ENCODE measurements at regions not wholly inside any gene's neighbourhood (a gene's known extent, or its start where the extent isn't known, plus 50 kb on each side); places are given as distances from the start of the nearest gene placed in this dataset.

GRCh38 chr18:10124557-10124956, 210.7 kb downstream of the VAPA start:
- Mint-ChIP-seq H3K36me3 (no peaks in the 10 kb centered on the region), H3K4me1 (peaks cover 0 to 13% (median 6%) of the 10 kb centered on the region in 4 donors), H3K9me3 (peaks cover 0 to 5% (median 0%) of the 10 kb centered on the region in 7 donors), H3K4me3 (no peak overlapping the region), H3K27me3 (no peaks in the 10 kb centered on the region), H3K27ac (no peak overlapping the region)
- DNase-seq (no peak), ATAC-seq (ENCODE audit: low read depth in 2 of 2) (no peak)
- Histone ChIP-seq H3K4me3 (ENCODE audit: low read depth, low read length) (no peak overlapping the region), H3K36me3 (ENCODE audit: control insufficient read depth, insufficient read depth, low read length) (no peaks in the 10 kb centered on the region), H3K27me3 (ENCODE audit: control insufficient read depth, insufficient read depth, low read length) (no peaks in the 10 kb centered on the region), H3K4me1 (ENCODE audit: control insufficient read depth, insufficient read depth, low read length, poor library complexity, severe bottlenecking) (no peaks in the 10 kb centered on the region), H3K27ac (ENCODE audit: insufficient read depth, low read length, poor library complexity, severe bottlenecking) (no peak overlapping the region), H3K9me3 (ENCODE audit: control insufficient read depth in 2 of 2, low read length in 2 of 2) (peaks cover 0 to 2% of the 10 kb centered on the region in 2 experiments)

GRCh38 chr18:10124967-10125366, 211.2 kb downstream of the VAPA start:
- H3K36me3 ChIP-seq (ENCODE audit: control insufficient read depth, insufficient read depth, low read length) = no peaks in the 10 kb centered on the region
- peaks cover 0 to 13% (median 6%) of the 10 kb centered on the region in 4 donors for H3K4me1 Mint-ChIP-seq
- no peaks in the 10 kb centered on the region for H3K27me3 Mint-ChIP-seq
- no peak overlapping the region for H3K27ac ChIP-seq (ENCODE audit: insufficient read depth, low read length, poor library complexity, severe bottlenecking)
- H3K27me3 ChIP-seq (ENCODE audit: control insufficient read depth, insufficient read depth, low read length) = no peaks in the 10 kb centered on the region
- DNase-seq (no peak), ATAC-seq (ENCODE audit: low read depth in 2 of 2) (no peak)
- H3K4me3 Mint-ChIP-seq = no peak overlapping the region
- H3K4me1 ChIP-seq (ENCODE audit: control insufficient read depth, insufficient read depth, low read length, poor library complexity, severe bottlenecking) = no peaks in the 10 kb centered on the region
- H3K9me3 Mint-ChIP-seq = peaks cover 0 to 1% (median 0%) of the 10 kb centered on the region in 7 donors
- no peak overlapping the region for H3K27ac Mint-ChIP-seq
- no peak overlapping the region for H3K4me3 ChIP-seq (ENCODE audit: low read depth, low read length)
- H3K9me3 ChIP-seq (ENCODE audit: control insufficient read depth in 2 of 2, low read length in 2 of 2) = no peaks in the 10 kb centered on the region
- no peaks in the 10 kb centered on the region for H3K36me3 Mint-ChIP-seq

GRCh38 chr18:10127729-10128128, 213.9 kb downstream of the VAPA start:
- Mint-ChIP-seq H3K36me3 (no peaks in the 10 kb centered on the region), H3K4me1 (peaks cover 0 to 11% (median 6%) of the 10 kb centered on the region in 4 donors), H3K9me3 (no peaks in the 10 kb centered on the region), H3K27me3 (peaks cover 12% of the 10 kb centered on the region), H3K4me3 (no peak overlapping the region), H3K27ac (no peak overlapping the region)
- Histone ChIP-seq H3K4me1 (ENCODE audit: control insufficient read depth, insufficient read depth, low read length, poor library complexity, severe bottlenecking) (no peaks in the 10 kb centered on the region), H3K9me3 (ENCODE audit: control insufficient read depth in 2 of 2, low read length in 2 of 2) (no peaks in the 10 kb centered on the region), H3K27me3 (ENCODE audit: control insufficient read depth, insufficient read depth, low read length) (peaks cover 6% of the 10 kb centered on the region), H3K27ac (ENCODE audit: insufficient read depth, low read length, poor library complexity, severe bottlenecking) (no peak overlapping the region), H3K4me3 (ENCODE audit: low read depth, low read length) (no peak overlapping the region), H3K36me3 (ENCODE audit: control insufficient read depth, insufficient read depth, low read length) (no peaks in the 10 kb centered on the region)
- no peak for DNase-seq
- no peak for ATAC-seq (ENCODE audit: low read depth in 2 of 2)

GRCh38 chr18:10128921-10129501, 215.2 kb downstream of the VAPA start:
- Histone ChIP-seq H3K4me3 (ENCODE audit: low read depth, low read length) (no peak overlapping the region), H3K9me3 (ENCODE audit: control insufficient read depth in 2 of 2, low read length in 2 of 2) (no peaks in the 10 kb centered on the region), H3K27me3 (ENCODE audit: control insufficient read depth, insufficient read depth, low read length) (peaks cover 6% of the 10 kb centered on the region), H3K36me3 (ENCODE audit: control insufficient read depth, insufficient read depth, low read length) (no peaks in the 10 kb centered on the region), H3K27ac (ENCODE audit: insufficient read depth, low read length, poor library complexity, severe bottlenecking) (no peak overlapping the region), H3K4me1 (ENCODE audit: control insufficient read depth, insufficient read depth, low read length, poor library complexity, severe bottlenecking) (no peaks in the 10 kb centered on the region)
- Mint-ChIP-seq H3K27me3 (peaks cover 16% of the 10 kb centered on the region), H3K4me1 (peaks cover 0 to 6% (median 0%) of the 10 kb centered on the region in 4 donors), H3K9me3 (peaks cover 0 to 3% (median 0%) of the 10 kb centered on the region in 7 donors), H3K27ac (no peak overlapping the region), H3K36me3 (no peaks in the 10 kb centered on the region), H3K4me3 (no peak overlapping the region)
- no peak for DNase-seq
- ATAC-seq (ENCODE audit: low read depth in 2 of 2) = no peak

- H3K27me3 Mint-ChIP-seq = peaks cover 20% of the 10 kb centered on the region
- no peak overlapping the region for H3K4me3 ChIP-seq (ENCODE audit: low read depth, low read length)
Measured at GRCh38 chr18:10130606-10131005, 216.8 kb downstream of the VAPA start.

GRCh38 chr18:10131081-10131459, 217.3 kb downstream of the VAPA start:
- peaks cover 20% of the 10 kb centered on the region for H3K27me3 Mint-ChIP-seq
- no peaks in the 10 kb centered on the region for H3K36me3 Mint-ChIP-seq
- no peak overlapping the region for H3K4me3 Mint-ChIP-seq
- no peaks in the 10 kb centered on the region for H3K9me3 ChIP-seq (ENCODE audit: control insufficient read depth in 2 of 2, low read length in 2 of 2)
- H3K27ac Mint-ChIP-seq = no peak overlapping the region
- H3K4me3 ChIP-seq (ENCODE audit: low read depth, low read length) = no peak overlapping the region
- no peaks in the 10 kb centered on the region for H3K4me1 ChIP-seq (ENCODE audit: control insufficient read depth, insufficient read depth, low read length, poor library complexity, severe bottlenecking)
- H3K27ac ChIP-seq (ENCODE audit: insufficient read depth, low read length, poor library complexity, severe bottlenecking) = no peak overlapping the region
- no peaks in the 10 kb centered on the region for H3K4me1 Mint-ChIP-seq
- H3K36me3 ChIP-seq (ENCODE audit: control insufficient read depth, insufficient read depth, low read length) = no peaks in the 10 kb centered on the region
- peaks cover 0 to 7% (median 0%) of the 10 kb centered on the region in 7 donors for H3K9me3 Mint-ChIP-seq
- peaks cover 6% of the 10 kb centered on the region for H3K27me3 ChIP-seq (ENCODE audit: control insufficient read depth, insufficient read depth, low read length)
- no peak for ATAC-seq (ENCODE audit: low read depth in 2 of 2)
- no peak for DNase-seq

More at GRCh38 chr18:10130606-10131005, 216.8 kb downstream of the VAPA start:
- Histone ChIP-seq H3K36me3 (ENCODE audit: control insufficient read depth, insufficient read depth, low read length) (no peaks in the 10 kb centered on the region), H3K27ac (ENCODE audit: insufficient read depth, low read length, poor library complexity, severe bottlenecking) (no peak overlapping the region), H3K9me3 (ENCODE audit: control insufficient read depth in 2 of 2, low read length in 2 of 2) (no peaks in the 10 kb centered on the region), H3K27me3 (ENCODE audit: control insufficient read depth, insufficient read depth, low read length) (peaks cover 6% of the 10 kb centered on the region), H3K4me1 (ENCODE audit: control insufficient read depth, insufficient read depth, low read length, poor library complexity, severe bottlenecking) (no peaks in the 10 kb centered on the region)
- peaks cover 0 to 7% (median 0%) of the 10 kb centered on the region in 7 donors for H3K9me3 Mint-ChIP-seq
- no peaks in the 10 kb centered on the region for H3K36me3 Mint-ChIP-seq
- peaks cover 0 to 1% (median 0%) of the 10 kb centered on the region in 4 donors for H3K4me1 Mint-ChIP-seq
- H3K27ac Mint-ChIP-seq = no peak overlapping the region
- H3K4me3 Mint-ChIP-seq = no peak overlapping the region
- no peak for DNase-seq
- no peak for ATAC-seq (ENCODE audit: low read depth in 2 of 2)

- no peaks in the 10 kb centered on the region for H3K36me3 Mint-ChIP-seq
- Histone ChIP-seq H3K9me3 (ENCODE audit: control insufficient read depth in 2 of 2, low read length in 2 of 2) (no peaks in the 10 kb centered on the region), H3K27me3 (ENCODE audit: control insufficient read depth, insufficient read depth, low read length) (peaks cover 6% of the 10 kb centered on the region), H3K27ac (ENCODE audit: insufficient read depth, low read length, poor library complexity, severe bottlenecking) (no peak overlapping the region), H3K36me3 (ENCODE audit: control insufficient read depth, insufficient read depth, low read length) (no peaks in the 10 kb centered on the region), H3K4me1 (ENCODE audit: control insufficient read depth, insufficient read depth, low read length, poor library complexity, severe bottlenecking) (no peaks in the 10 kb centered on the region), H3K4me3 (ENCODE audit: low read depth, low read length) (no peak overlapping the region)
- H3K27ac Mint-ChIP-seq = no peak overlapping the region
- no peaks in the 10 kb centered on the region for H3K4me1 Mint-ChIP-seq
- no peak overlapping the region for H3K4me3 Mint-ChIP-seq
- peaks cover 20% of the 10 kb centered on the region for H3K27me3 Mint-ChIP-seq
- DNase-seq (no peak), ATAC-seq (ENCODE audit: low read depth in 2 of 2) (no peak)
- H3K9me3 Mint-ChIP-seq = peaks cover 0 to 7% (median 0%) of the 10 kb centered on the region in 7 donors
Measured at GRCh38 chr18:10131460-10132395, 217.9 kb downstream of the VAPA start.
